ENCODE measurements at regions not wholly inside any gene's neighbourhood (a gene's known extent, or its start where the extent isn't known, plus 50 kb on each side); places are given as distances from the start of the nearest gene placed in this dataset.

DNA sequence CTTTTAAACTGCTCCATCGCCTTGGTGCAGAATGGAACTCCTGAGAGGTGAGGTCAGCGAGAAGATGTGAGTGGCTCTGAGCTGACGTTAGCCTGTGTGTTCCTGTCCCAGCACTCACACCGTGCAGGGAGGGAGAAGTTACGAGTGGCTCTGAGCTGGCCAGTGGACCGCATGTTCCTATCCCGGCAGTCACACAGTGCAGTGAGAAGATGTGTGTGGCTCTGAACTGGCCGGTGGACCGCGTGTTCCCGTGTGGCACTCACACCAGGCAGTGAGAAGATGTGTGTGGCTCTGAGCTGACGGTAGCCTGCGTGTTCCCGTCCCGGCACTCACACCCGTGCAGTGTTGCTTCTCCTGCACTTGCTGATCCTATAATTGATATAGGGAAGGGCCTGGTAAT is 59.9 kb downstream of the VCPKMT start:
- Mint-ChIP-seq H3K36me3 (ENCODE audit: insufficient read depth in 2 of 2) (peaks cover 0 to 2% of the 10 kb centered on the region in 2 donors), H3K4me1 (ENCODE audit: low read depth) (peaks cover 45% of the 10 kb centered on the region), H3K9me3 (no peaks in the 10 kb centered on the region), H3K27me3 (ENCODE audit: low read depth) (no peaks in the 10 kb centered on the region), H3K4me3 (no peak overlapping the region), H3K27ac (no peak overlapping the region)
- ATAC-seq (replicated peaks in 1 of 2) (no peak), DNase-seq (no peak)

DNA sequence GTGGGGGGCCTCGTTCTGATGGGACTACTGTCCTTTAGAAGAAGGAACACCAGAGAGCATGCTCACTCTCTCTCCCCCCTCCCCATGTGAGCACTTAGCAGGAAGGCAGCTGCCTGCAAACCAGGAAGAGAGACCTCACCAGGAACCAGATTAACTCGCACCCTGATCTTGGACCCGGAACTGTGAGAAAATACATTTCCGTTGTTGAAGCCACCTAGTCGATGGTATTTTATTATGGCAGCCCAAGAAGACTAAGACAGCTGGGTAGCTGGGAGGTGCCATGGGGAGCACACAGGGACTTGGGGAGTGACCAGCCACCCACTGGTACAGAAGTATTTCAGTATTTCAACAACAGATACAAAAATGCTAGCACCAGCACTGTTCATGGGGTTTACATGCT is 59.0 kb downstream of the VCPKMT start:
- no peak for ATAC-seq (replicated peaks in 1 of 2)
- Mint-ChIP-seq H3K4me1 (ENCODE audit: low read depth) (peaks cover 52% of the 10 kb centered on the region), H3K36me3 (ENCODE audit: insufficient read depth in 2 of 2) (peaks cover 0 to 2% of the 10 kb centered on the region in 2 donors), H3K9me3 (no peaks in the 10 kb centered on the region), H3K27ac (no peak overlapping the region), H3K4me3 (no peak overlapping the region), H3K27me3 (ENCODE audit: low read depth) (no peaks in the 10 kb centered on the region)
- no peak for DNase-seq

DNA sequence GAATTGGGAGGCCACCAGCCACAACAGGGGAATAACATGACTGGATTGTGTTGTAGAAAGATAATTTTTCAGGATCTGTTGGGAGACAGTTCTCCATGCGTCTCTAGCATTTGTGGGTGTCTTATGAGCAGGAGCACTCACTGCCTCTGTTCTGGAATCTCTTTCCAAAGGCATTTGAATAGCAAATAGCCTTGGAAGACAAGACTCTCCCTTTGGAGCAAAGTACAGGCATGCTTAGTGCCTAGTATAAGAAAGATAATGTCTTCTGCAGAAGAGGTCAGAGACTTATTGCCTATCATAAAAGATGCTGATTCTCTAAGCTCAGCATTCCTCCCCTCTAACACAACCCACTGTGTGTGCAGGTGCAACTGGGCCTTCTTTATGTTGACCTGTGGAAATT is 58.3 kb downstream of the VCPKMT start:
- H3K36me3 Mint-ChIP-seq (ENCODE audit: insufficient read depth in 2 of 2): peaks cover 2 to 4% of the 10 kb centered on the region in 2 donors
- no peak overlapping the region for H3K27ac Mint-ChIP-seq
- H3K27me3 Mint-ChIP-seq (ENCODE audit: low read depth): no peaks in the 10 kb centered on the region
- no peak for DNase-seq
- ATAC-seq (replicated peaks in 1 of 2): no peak
- no peaks in the 10 kb centered on the region for H3K9me3 Mint-ChIP-seq
- H3K4me3 Mint-ChIP-seq: no peak overlapping the region
- peaks cover 60% of the 10 kb centered on the region for H3K4me1 Mint-ChIP-seq (ENCODE audit: low read depth)

Data from activated T-cell treated with anti-CD3 and anti-CD28 coated beads, Interleukin-2, amount 50 U/mL, for 72 hours (primary cell).